Fibroblast of upper back skin (primary cell): ENCODE measurements at regions not wholly inside any gene's neighbourhood (a gene's known extent, or its start where the extent isn't known, plus 50 kb on each side); places are given as distances from the start of the nearest gene placed in this dataset.
"Not testable (repeated sequence)": the region's sequence is repeated elsewhere in the genome, so short reads cannot be mapped to it uniquely, and the experiment has no call there.

Experiments
- DNase-seq: peaks from one replicate; pipeline ENCODE4 v3.0.0-alpha.2; 2013

DNA sequence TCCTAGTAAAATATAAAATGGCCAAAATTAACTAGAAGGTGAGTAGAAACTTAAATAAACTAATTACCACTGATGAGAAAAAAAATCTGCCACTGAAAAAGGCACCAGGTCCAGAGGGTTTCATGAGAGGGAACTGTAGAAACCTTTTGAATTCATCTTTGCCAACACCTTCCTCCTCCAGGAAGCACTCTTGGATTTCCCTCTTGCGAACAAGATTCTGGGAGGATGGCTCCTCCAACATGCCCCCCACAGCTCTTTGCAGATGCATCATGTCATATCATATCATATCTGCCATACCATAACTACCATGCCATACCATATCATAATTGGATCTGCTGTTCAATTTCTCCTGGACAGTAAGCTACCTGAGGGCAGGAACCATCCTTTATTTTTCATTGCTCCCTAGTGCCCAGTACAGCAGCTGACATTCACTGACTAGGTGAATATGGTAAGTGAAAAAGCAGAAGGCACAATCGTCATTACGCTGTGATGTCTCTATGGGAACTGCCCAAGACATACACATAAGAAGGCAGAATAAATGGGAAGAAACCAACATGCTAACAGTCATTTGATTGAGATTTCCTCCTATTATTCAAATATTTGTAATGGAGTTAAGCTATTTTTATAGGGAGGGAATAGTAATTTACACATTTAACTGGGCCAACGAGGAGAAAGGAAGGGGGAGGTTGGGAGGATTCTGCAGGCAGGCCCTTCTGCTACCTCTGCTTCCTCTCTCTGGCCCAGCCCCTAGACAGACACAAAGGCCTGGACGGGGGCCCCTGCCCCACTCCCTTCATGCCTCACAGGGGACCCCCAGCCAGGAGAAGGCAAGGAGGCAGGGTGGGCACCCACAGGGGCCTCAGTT lies 110.1 kb upstream of the SMURF2 start:
- no peak for DNase-seq

DNA sequence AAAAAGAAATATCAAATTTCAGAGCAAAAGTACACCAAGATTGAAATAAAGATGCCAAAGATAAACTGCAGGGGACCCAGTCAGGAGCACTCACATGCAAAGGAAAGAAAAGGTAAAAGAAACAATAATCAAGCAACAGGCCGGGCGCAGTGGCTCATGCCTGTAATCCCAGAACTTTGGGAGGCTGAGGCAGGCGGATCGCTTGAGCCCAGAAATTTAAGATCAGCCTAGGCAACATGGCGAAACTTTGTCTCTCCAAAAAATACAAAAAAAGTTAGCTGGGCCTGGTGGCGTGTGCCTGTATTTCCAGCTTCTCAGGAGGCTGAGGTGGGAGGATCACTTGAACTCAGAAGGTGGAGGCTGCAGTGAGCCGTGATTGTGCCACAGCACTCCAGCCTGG lies 107.6 kb upstream of the SMURF2 start:
- no peak for DNase-seq

DNA sequence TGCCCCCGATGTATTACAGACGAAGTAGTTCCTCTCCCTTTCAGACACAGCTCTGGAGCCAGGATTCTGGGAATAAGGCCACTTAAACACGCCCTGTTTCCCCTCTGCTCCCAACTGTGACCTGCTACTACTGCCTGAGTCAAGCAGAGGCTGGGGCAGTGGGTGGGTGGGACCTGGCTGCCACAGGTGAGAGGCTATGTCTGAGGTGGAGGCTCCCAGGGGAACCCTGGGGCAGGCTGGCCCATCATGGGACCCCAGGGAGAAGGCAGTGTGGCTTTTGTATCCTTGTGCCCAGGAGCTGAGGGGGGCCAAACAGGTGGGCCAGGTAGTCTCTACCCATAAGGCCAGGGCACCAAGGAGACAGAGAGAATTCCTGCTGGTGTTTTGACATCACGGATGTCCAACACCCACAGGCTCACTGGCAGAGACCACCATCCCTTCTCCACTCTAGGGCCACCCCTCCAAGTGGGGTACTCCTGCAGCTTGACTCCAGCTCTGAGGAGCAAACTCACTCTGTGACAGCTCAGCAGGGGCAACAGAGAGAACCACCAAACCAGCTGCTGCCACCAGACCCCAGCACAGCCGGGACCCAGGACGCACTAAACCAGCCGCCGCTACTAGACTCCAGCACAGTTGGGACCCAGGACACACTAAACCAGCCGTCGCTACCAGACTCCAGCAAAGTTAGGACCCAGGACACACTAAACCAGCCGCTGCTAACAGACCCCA lies 105.3 kb upstream of the SMURF2 start:
- DNase-seq = no peak

DNA sequence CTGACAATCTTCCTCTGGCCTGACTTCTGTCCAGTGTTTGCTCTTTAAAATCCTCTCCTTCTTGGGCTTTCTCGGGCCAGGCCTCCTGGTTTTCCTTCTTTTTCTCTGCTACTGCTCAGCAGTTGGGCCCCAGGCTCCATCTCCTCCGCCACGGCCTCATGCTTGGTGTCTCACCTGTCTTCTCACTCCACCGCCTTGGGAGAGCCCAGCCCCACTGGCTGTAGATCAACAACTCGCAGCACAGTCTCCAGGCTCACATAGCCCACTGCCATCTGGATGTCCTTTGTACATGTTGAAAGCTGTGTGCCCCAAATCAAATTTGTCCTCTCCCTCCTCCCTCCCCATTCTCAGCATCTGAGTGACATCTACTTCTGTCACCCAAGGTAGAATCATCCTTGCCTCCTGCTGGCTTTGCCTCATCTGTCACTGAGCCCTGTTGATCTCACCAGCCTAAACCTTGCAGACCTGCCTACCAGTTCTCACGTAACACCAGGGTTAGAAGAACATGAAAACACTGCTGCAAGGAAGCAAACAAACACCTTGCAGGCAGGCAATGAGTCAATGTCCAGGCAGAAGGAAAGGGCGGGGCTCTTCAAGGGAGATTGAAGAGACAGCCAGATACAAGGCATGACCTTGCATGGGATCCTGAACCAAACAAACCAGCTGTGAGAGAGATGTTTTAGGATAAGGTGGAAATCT lies 103.2 kb upstream of the SMURF2 start:
- DNase-seq = no peak

- DNase-seq = no peak
Observed at GRCh38 chr17:64750891-64751677, 89.0 kb upstream of the SMURF2 start.

DNA sequence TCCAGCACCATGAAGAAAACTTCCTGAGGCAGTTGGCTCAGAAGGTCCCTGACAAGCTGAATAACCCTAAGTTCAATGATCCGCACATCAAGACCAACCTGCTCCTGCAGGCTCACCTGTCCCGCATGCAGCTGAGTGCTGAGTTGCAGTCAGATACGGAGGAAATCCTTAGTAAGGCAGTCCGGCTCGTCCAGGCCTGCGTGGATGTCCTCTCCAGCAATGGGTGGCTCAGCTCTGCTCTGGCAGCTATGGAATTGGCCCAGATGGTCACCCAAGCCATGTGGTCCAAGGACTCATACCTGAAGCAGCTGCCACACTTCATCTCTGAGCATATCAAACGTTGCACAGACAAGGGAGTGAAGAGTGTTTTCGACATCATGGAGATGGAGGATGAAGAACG lies 88.4 kb upstream of the SMURF2 start:
- no peak for DNase-seq

DNA sequence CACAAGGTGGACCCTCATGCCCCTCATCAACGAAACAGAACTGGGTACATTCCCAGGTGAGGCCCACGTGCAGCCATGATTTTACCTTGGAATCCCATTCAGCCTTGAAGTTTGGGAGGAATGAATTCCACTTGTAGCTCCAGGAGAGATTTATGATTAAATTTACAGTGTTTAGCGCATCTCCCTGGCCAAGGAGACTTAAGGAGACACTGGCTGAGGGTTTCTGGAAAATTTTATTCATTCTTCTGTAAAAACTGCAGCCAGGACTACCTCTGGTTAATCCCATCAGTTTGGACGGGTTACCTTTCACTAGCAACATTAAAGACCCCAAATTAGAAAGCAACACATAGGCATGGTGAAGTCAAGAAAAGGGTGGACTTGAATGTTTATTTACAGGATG lies 87.2 kb upstream of the SMURF2 start:
- no peak for DNase-seq

- DNase-seq = peak; percentile 63
Observed at GRCh38 chr17:64747938-64748540, 85.9 kb upstream of the SMURF2 start.

DNA sequence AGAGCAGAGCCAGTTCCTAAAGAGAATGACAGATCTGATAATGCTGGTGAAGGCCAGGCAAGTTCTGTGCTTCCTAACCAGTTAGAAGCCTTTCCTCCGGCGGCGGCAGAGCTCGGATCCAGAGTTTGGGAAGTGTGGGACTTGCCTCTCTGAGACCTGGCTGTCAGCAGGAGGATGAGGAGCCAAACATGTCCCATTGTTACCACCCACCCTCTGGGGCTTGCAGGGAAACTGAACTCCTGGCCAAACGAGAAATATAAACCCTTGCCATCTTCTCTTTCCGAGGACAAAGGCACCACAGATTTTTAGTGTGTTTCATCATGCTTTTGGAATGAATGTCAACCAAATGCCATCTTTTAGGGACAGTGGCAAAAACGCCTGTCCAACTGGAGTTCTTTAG lies 80.2 kb upstream of the SMURF2 start:
- DNase-seq = no peak

GRCh38 chr17:64741916-64742315 lies 79.8 kb upstream of the SMURF2 start:
- peak; percentile 91 for DNase-seq

DNA sequence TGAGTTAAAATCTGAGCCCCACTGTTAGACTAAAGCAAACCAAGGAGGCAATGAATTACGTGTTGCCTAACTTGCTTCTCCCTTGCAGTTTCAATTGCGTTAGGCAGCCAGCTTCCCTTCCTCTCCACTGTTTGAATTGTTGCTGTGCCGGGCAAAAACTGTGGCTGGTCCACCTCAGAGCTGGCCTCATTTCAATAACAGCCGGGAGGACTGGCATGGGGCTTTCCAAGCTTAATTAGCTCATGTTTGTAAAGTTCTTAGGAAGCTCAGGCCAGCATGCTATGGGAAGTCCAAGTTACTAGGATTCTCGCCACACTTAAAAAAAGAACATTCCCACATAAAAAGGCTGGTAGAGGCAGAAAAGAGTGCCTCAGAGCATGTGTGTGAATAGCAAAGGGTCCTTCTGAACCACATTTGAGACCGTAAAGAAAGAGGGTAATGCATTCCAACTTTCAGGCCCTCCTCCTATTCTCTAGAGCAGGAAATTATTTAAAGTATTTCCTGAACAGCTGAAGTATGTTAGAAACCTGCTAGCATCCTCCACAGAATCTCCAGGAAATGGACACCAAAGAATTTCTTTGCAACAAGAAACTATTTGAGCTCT lies 79.0 kb upstream of the SMURF2 start:
- peak; percentile 78 for DNase-seq

DNA sequence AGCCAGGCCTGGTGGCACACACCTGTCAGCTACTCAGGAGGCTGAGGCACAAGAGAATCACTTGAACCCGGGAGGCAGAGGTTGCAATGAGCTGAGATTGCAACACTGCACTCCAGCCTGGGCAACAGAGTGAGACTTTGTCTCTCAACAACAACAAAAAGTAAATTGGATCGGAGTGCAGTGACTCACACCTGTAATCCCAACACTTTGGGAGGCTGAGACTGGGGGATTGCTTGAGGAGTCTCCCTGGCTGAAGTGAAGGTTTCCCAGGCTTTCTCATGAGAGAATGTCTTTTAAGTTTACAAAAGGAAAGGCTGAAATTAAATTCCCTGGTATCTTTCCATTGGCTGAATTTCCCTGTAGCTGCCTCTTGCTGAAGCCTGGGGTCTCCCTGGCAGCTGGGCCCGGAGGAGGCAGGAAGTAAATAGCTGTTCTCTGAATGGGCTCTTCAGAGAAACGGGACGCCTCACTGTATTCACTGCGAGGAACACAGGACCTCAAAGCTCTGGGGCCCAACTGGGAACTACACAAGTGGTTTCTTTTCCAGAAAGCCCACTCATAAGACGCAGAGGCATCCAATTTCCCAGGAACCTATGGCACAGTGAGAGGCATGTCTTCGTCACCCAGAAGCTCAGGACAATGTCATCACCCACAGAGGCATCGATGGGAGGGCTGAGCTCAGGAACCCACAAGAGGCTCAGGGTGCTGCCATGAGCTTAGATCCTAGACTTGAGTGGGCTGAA lies 77.4 kb upstream of the SMURF2 start:
- DNase-seq = peak; percentile 43

- DNase-seq = peak; percentile 57
Observed at GRCh38 chr17:64736804-64737492, 74.8 kb upstream of the SMURF2 start.

DNA sequence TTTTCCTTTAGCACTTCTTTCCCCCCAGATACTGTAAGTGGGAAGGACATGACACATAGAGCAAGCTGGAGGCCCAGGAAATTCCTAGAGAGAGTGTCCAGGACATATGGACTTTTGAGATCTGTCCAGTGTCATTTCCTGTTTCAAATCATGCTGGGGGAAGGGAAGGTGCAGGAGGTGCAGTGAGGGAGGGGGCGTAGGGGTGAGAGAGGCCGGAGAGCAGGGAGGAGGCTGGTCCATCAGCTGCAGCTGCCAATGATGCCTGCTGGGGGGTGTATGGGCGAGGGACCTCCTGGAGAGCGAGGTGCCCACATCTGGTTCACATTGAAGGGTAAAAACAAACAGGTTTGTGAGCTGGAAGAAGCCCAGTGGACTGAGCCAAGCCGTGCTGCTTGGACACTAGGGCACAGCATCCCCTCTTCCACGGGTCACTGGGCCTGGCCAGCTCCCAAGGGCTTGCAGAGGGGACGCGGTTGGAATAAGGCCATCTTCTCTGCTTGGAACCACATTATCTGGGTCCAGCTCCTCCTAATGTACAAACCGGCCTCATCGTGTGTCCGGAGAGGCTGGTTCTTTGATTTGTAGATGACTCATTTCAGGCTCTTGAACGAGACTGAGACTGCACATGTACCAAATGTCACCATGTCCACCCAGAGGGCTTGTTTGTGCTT lies 70.4 kb upstream of the SMURF2 start:
- peak; percentile 81 for DNase-seq

DNA sequence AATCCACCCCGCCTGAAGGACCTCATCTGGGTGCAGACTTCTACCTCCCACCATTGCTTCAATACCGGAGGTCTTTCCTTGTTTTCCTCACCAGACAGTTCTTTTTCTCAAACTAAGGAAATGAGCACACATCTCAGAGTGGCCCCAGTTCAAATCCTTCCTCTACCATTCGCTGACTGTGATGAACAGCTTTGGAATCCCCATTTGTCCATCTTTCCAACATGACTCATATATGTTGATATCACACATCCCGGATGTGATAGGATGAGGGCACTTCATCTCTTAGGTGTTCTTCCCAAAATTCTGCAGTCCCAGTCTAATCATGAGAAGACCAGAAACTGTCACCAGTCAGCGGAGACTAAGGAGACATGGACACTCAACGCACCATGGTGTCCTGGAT lies 67.9 kb upstream of the SMURF2 start:
- DNase-seq = peak; percentile 70

- no peak for DNase-seq
Observed at GRCh38 chr17:64729201-64729600, 67.1 kb upstream of the SMURF2 start.

- DNase-seq = no peak
Observed at GRCh38 chr17:64728041-64728695, 66.1 kb upstream of the SMURF2 start.

GRCh38 chr17:64726025-64726424 lies 63.9 kb upstream of the SMURF2 start:
- DNase-seq = not testable (repeated sequence)

GRCh38 chr17:64724246-64724645 lies 62.1 kb upstream of the SMURF2 start:
- DNase-seq = not testable (repeated sequence)
